Pons (tissue), 1 donor: ENCODE measurements at regions not wholly inside any gene's neighbourhood (a gene's known extent, or its start where the extent isn't known, plus 50 kb on each side); places are given as distances from the start of the nearest gene placed in this dataset.
"Not testable (repeated sequence)": the region's sequence is repeated elsewhere in the genome, so short reads cannot be mapped to it uniquely, and the experiment has no call there.

ENCODE experiments used
- DNase-seq: peaks from one replicate; pipeline ENCODE4 v3.0.0-alpha.2; 2016; ENCODE audit warnings: low spot score

DNA sequence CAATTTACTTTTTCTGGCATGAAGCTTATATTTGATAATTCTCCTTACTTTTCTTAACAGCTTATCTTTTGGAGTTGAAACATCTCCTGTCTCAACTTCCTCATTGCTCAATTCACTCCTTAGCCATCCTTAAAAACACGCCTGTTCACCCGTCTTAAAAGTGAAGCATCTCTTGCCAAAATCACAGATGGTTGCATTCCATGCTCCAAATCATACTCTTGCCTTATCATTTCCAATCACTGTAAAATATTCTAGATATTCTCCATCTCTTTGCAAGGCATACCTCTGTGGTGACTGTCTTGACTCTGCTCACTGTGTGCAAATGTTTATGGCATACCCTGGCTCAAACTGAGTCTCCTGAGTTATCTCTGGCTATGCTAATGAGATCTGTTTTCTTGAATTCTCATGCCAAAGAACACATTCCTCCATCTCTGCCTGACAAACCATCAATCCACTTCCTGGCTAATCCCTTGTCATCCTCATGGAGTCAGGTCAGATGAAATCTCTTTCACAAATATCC, 1393.3 kb downstream of the CDY2B start:
- DNase-seq = no peak

DNA sequence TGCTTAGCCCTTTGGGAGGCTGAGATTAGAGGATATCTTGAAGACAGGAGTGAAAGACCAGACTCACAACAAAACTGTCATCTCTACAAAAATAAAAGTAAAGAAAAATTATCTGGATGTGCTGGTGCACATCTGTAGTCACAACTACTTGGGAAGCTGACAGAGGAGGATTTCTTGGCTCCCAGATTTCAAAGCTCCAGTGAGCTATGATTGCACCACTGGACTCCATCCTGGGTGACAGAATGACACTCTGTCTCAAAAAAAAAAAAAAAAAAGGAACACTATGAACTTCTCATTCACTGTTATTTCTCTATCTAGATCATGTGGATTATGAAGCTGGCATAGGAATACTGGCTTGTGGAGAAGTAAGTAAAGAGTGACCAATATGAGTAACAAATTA, 1400.0 kb downstream of the CDY2B start:
- no peak for DNase-seq

DNA sequence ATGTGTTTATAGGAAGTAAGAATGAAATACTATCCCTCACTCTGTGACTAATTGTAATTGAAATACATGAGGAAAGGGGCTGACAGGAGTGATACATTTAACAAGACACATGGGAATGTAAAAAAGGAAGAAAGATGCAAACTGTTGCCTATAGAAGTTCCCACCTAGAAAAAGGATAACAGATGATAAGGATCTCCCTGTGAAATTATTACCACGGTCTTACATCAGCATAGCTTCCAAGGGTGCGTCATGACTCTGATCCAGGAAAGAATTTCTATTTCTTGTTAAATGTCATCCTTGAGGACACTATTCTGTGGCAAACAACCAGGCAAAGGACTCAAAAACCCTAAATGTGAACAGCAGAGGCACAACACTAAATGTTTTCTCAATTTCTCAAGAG, 1406.0 kb downstream of the CDY2B start:
- no peak for DNase-seq

DNA sequence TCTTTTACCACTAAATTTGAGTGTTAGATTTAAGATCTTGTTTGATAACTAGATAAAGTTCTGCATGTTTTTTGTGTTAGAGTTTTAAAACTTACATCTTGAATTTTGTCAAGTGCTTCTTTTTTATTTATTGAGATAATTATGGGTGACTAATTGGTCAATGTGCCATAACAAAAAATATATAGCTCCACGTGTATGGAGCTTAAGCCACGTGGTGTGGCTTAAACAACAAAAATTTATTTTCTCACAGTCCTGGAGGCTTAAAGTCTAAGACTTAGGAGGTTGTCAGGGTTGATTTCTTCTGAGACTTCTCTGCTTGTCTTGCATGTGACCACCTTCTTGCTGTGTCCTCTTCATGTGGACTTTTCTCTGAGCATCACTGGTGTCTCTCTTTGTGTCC, 1425.2 kb downstream of the CDY2B start:
- DNase-seq = no peak

DNA sequence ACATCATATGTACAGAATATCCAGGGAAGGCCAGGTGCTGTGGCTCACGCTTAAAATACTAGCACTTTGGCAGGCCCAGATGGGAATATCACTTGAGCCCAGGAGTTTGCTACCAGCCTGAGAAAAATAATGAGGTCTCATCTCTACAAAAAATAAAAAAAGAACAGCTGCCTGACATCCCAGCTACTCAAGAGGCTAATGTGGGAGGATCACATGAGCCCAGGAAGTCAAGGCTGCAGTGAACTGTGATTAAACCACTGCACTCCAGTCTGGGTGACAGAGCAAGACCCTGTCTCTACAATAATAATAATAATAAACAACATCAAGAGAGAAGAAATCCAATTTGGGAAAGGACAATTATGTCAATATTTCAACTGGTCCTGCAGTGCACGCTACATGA, 1433.9 kb downstream of the CDY2B start:
- no peak for DNase-seq

DNA sequence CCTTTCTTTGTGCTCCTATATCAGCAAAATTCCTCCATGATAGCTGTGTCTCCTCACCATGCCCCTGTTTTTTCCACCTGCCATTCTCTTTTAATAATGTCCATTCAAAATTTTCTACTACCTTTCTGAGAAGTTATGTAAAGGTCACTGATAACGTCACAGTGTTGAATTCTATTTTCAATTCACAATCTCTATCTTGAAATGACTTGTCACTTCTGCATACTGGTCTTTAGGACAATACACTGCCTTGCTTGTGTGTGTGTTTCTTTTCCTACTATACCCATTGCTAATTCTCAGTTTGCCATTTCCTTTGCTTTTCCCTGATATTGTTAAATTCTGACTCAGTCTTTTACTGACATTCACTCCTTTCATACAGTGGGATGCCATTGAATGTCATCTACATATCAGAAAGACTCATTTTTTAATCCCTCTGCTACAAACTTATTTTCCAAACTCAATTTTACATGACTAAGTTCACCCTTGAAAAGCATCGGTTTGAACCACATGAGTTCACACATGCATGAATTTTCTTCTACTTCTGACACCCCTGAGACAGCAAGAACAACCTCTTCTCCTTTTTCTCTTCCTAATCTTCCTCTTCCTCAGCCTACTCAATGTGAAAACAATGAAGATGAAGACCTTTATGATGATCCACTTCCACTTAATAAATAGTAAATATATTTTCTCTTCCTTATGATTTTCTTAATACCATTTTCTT, 1470.7 kb downstream of the CDY2B start:
- not testable (repeated sequence) for DNase-seq

DNA sequence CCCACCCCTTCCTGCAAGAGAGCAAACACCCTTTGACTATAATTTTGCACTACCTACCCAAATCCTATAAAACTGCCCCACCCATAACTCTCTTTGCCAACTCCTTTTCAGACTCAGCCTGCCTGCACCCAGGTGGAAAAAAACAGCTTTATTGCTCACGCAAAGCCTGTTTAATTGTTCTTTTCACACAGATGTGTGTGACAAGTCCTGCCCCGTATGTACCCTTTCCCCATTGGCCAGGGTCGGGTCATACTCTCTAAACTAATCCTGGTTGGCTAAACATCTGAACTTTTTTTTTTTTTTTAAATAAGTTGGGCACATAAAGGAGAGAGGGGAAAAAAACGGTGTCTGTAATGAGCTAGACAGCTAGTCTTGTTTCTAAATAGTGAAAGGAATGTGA, 1500.6 kb downstream of the CDY2B start:
- not testable (repeated sequence) for DNase-seq

DNA sequence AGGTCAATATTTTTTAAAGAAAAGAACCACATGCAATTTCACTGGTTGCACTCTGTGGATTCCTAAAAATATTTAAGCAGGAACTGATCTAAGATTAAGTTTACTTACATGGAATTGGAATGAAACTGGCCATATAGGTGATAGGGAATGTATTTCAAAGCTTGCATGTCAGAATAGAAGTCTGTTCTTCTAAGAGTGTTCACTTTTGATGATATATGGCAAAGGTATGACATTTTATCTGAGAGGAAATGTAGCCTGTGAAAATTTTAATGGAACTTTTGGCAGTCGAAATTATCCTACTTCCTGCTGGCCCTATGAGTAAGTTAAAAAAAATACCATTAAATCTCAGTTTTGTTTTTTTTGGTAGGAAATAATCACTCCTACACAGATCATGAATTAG, 1538.4 kb downstream of the CDY2B start:
- DNase-seq = not testable (repeated sequence)

DNA sequence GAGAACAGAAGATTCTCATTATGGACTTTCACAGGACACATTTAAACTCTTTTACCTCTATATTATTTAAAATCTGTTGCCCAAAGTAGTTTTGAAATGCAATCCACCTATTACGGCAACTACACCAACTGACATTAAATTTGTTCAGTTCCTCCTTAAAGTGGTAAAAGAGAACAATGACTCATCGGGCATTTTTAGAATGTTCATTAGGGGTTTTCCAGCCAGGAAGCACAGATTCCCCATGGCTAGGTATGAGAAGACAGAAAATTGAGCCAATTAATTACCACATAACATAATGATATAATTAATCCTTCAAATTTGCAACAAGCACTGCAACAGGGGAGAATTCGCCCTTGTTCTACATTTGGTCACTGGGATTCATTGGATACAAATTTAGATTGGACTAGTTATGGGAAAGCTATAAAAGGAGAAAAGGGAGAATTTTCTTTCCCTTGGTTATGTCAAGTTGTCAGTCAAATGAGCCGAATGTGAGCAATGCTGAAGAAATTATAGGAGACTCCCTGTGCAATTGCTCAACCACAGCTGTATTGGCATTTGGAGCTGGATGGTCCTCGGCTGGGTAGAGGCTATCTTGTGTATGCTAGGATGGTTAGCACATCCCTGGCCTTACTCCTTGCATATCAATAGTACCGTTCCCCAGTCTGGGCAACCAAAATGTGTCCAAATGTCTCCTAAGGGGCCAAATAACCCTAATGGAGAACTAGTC, 1549.8 kb downstream of the CDY2B start:
- not testable (repeated sequence) for DNase-seq

DNA sequence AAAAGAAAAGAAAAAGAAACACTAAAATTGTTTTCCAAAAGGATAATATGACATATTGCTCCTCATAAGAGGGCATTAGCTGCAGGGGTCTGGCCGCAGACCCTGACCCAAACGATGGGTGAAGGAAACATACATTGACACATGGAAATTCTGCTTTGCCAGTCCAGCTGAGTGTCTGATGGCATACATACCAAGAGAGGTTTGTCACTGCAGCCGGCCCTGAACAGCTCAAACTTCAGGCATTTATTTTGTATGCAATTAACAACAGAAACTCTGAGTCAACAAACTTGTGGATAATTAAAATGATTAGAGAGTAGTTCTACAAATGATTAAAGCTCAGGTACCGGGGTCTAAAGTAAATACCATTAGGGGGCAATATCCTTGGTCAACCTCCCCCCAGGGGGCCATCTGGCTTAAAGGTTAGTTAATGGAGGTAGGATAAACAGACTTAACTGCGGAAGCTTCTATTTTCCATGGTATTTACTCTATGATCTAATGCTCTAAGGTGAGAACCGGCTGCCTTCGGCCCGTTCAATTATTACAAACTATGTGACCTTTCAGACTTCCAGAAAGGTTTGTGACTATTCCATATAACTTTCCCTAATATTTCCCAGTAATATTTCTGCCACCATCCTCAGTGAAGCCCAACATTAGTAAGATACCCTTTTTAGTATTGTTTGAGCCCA, 1550.7 kb downstream of the CDY2B start:
- DNase-seq = not testable (repeated sequence)
